Caco-2 (cell line): ENCODE measurements at regions not wholly inside any gene's neighbourhood (a gene's known extent, or its start where the extent isn't known, plus 50 kb on each side); places are given as distances from the start of the nearest gene placed in this dataset.

Experiments used
- BruUV-seq: library from RNA; stranded (reverse); fragments of 400-500 nt; replicated peaks from 2 replicates; lab custom pipeline; 2021; lab: Mats Ljungman, UMichigan
- CTCF ChIA-PET: fragments of 300-600 bp; sonication (Branson Sonifier 250); formaldehyde crosslinking; loops from one replicate; lab custom pipeline; 2022; ENCODE audit warnings: antibody characterized with exemption; lab: Charles Lee
- POLR2A ChIA-PET: fragments of 300-600 bp; sonication (Branson Sonifier 250); formaldehyde crosslinking; loops from one replicate; lab custom pipeline; 2022; ENCODE audit warnings: antibody characterized with exemption; lab: Charles Lee
- DNase-seq, 2 experiments: peaks; one replicate each; pipeline versions ENCODE4 v3.0.0 to v3.0.0-alpha.2; 2020 to 2022
- H3K27me3 ChIP-seq: replicated peaks from 2 replicates; pipeline ENCODE4 v1.6.0; 2011; ENCODE audit warnings: low read length; ENCODE audit not compliant: control insufficient read depth, insufficient read depth
- H3K36me3 ChIP-seq: 2 replicates; pipeline ENCODE4 v1.5.1; 2011; ENCODE audit warnings: low read length; ENCODE audit not compliant: control insufficient read depth, insufficient read depth
- H3K4me1 ChIP-seq: fragments of 250-450 bp; sonication (Bioruptor Pico); 2 replicates; pipeline ENCODE4 v1.5.1; 2020; ENCODE audit warnings: mild to moderate bottlenecking
- H3K4me3 ChIP-seq: 2 replicates; pipeline ENCODE4 v1.5.1; 2011; ENCODE audit warnings: low read depth, mild to moderate bottlenecking, control low read depth, low read length
- H3K9me3 ChIP-seq: fragments of 250-450 bp; sonication (Bioruptor Pico); 2 replicates; pipeline ENCODE4 v1.5.1; 2020; ENCODE audit warnings: mild to moderate bottlenecking, moderate library complexity
- H3K27ac Mint-ChIP-seq: one replicate; pipeline ENCODE4 v1.8.0; 2022; ENCODE audit warnings: mixed read lengths; ENCODE audit not compliant: unreplicated experiment
- H3K27me3 Mint-ChIP-seq: one replicate; pipeline ENCODE4 v1.8.0; 2022; ENCODE audit warnings: mixed read lengths; ENCODE audit not compliant: insufficient read depth, unreplicated experiment
- H3K36me3 Mint-ChIP-seq: one replicate; pipeline ENCODE4 v1.8.0; 2022; ENCODE audit warnings: mild to moderate bottlenecking, mixed read lengths; ENCODE audit not compliant: insufficient read depth, unreplicated experiment
- H3K4me1 Mint-ChIP-seq: one replicate; pipeline ENCODE4 v1.8.0; 2022; ENCODE audit warnings: low read depth, mixed read lengths; ENCODE audit not compliant: unreplicated experiment
- H3K4me3 Mint-ChIP-seq: one replicate; pipeline ENCODE4 v1.8.0; 2022; ENCODE audit warnings: mild to moderate bottlenecking, moderate library complexity, mixed read lengths; ENCODE audit not compliant: unreplicated experiment
- H3K9me3 Mint-ChIP-seq: one replicate; pipeline ENCODE4 v1.8.0; 2022; ENCODE audit warnings: mixed read lengths; ENCODE audit not compliant: unreplicated experiment
- CTCF ChIP-seq, 2 experiments: fragments of 200-600 bp in 1 of 2; IDR thresholded peaks; 1 replicate in 1 of 2; 2 replicates in 1 of 2; pipeline versions ENCODE4 v1.5.1 to v1.8.0; 2011 to 2022; ENCODE audit warnings: antibody characterized with exemption in 1 of 2, control low read depth in 1 of 2, inconsistent platforms in 1 of 2, low read depth in 1 of 2, low read length in 1 of 2, mild to moderate bottlenecking in 1 of 2, moderate library complexity in 1 of 2; ENCODE audit not compliant: insufficient read depth in 1 of 2, severe bottlenecking in 1 of 2, unreplicated experiment in 1 of 2
- intact Hi-C: fragments of 100-400 bp; cut with micrococcal nuclease; formaldehyde crosslinking; loops from one replicate; pipeline ENCODE4 v1.10.0; 2022; ENCODE audit not compliant: unreplicated experiment

DNA sequence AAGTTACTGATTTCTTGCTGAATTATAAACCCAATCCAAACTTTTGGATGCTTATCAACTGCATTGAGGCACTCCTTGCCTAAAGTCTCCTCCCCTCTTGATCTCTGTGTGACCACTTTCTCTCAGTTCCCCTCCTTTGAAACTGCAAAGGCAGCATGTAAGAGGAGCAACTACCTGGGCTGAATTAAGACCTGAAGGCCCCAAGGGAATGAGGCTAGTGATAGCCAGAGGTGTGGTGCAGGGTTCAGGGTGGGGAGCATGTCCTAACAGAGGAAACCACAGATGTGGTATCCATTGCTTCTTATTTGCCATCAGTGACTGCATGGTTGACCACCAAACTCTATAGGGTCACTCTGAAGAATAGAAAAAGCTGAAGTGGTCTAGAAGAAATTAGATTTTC is 557.9 kb downstream of the TNS1 start:
- intact Hi-C loops: no loop called here
- Histone ChIP-seq H3K9me3 (no peaks in the 10 kb centered on the region; the same call in 1 of the 2 replicates), H3K4me1 (no peaks in the 10 kb centered on the region), H3K36me3 (no peaks in the 10 kb centered on the region), H3K27me3 (no peaks in the 10 kb centered on the region), H3K4me3 (no peak overlapping the region)
- Mint-ChIP-seq H3K27ac (no peak overlapping the region), H3K4me3 (no peak overlapping the region), H3K9me3 (no peaks in the 10 kb centered on the region), H3K4me1 (no peaks in the 10 kb centered on the region), H3K27me3 (no peaks in the 10 kb centered on the region), H3K36me3 (no peaks in the 10 kb centered on the region)
- DNase-seq: no peak
- POLR2A ChIA-PET: no interaction called here
- no TSS peak for BruUV-seq
- CTCF ChIA-PET: no interaction called here
- TF ChIP-seq CTCF (IDR thresholded peaks at IDR 0.05; ENCODE audit: insufficient read depth in 1 of 2, low read depth in 1 of 2, low read length in 1 of 2, severe bottlenecking in 1 of 2, unreplicated experiment in 1 of 2): no peak

- Histone ChIP-seq H3K36me3 (no peaks in the 10 kb centered on the region), H3K27me3 (no peaks in the 10 kb centered on the region), H3K9me3 (no peaks in the 10 kb centered on the region; the same call in 1 of the 2 replicates), H3K4me1 (no peaks in the 10 kb centered on the region), H3K4me3 (no peak overlapping the region)
- H3K27me3 Mint-ChIP-seq: no peaks in the 10 kb centered on the region
- no peak overlapping the region for H3K4me3 Mint-ChIP-seq
- H3K4me1 Mint-ChIP-seq: no peaks in the 10 kb centered on the region
- H3K36me3 Mint-ChIP-seq: no peaks in the 10 kb centered on the region
- H3K27ac Mint-ChIP-seq: no peak overlapping the region
- BruUV-seq: no TSS peak
- no peak for TF ChIP-seq CTCF (IDR thresholded peaks at IDR 0.05; ENCODE audit: insufficient read depth in 1 of 2, low read depth in 1 of 2, low read length in 1 of 2, severe bottlenecking in 1 of 2, unreplicated experiment in 1 of 2)
- CTCF ChIA-PET: no interaction called here
- H3K9me3 Mint-ChIP-seq: no peaks in the 10 kb centered on the region
- POLR2A ChIA-PET: no interaction called here
- no peak for DNase-seq
- intact Hi-C loops: no loop called here
These were observed 558.3 kb downstream of the TNS1 start for GRCh38 chr2:217444509-217444908.

DNA sequence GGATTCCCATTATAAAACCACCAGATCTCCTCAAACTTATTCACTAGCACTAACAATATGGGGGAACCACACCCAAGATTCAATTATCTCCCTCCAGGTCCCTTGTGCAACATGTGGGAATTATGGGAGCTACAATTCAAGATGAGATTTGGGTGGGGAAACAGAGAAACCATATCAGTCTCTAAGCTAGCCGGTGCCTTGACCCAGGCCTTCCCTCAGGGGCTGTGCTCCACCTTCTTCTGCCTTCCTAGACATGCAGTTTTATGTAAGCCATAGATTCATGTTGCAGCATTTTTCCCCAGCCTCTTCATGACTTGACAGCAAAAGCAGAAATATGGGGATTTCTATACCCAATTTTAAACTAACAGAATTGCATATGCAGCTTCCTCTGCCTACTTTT is 559.2 kb downstream of the TNS1 start:
- intact Hi-C loops: no loop called here

More for the DNA sequence above, 559.2 kb downstream of the TNS1 start:
- BruUV-seq: no TSS peak
- CTCF ChIA-PET: no interaction called here
- no peaks in the 10 kb centered on the region for H3K4me1 Mint-ChIP-seq
- no peaks in the 10 kb centered on the region for H3K36me3 Mint-ChIP-seq
- H3K27me3 Mint-ChIP-seq: no peaks in the 10 kb centered on the region
- H3K9me3 ChIP-seq: no peaks in the 10 kb centered on the region; the same call in 1 of the 2 replicates
- H3K4me1 ChIP-seq: no peaks in the 10 kb centered on the region
- no peak for DNase-seq
- TF ChIP-seq CTCF (IDR thresholded peaks at IDR 0.05; ENCODE audit: insufficient read depth in 1 of 2, low read depth in 1 of 2, low read length in 1 of 2, severe bottlenecking in 1 of 2, unreplicated experiment in 1 of 2): no peak
- POLR2A ChIA-PET: no interaction called here
- H3K4me3 Mint-ChIP-seq: no peak overlapping the region
- no peaks in the 10 kb centered on the region for H3K36me3 ChIP-seq
- no peak overlapping the region for H3K27ac Mint-ChIP-seq
- H3K9me3 Mint-ChIP-seq: no peaks in the 10 kb centered on the region
- no peaks in the 10 kb centered on the region for H3K27me3 ChIP-seq
- H3K4me3 ChIP-seq: no peak overlapping the region
